ENCODE measurements at regions not wholly inside any gene's neighbourhood (a gene's known extent, or its start where the extent isn't known, plus 50 kb on each side); places are given as distances from the start of the nearest gene placed in this dataset.

GRCh38 chr6:164554700-164555476 lies 754.5 kb downstream of the C6orf118 start:
- no peak for DNase-seq (ENCODE audit: low read depth)
- no peak overlapping the region for H3K4me3 ChIP-seq (replicated peaks; ENCODE audit: low read depth, low read length)
- TF ChIP-seq, protein P1, sequence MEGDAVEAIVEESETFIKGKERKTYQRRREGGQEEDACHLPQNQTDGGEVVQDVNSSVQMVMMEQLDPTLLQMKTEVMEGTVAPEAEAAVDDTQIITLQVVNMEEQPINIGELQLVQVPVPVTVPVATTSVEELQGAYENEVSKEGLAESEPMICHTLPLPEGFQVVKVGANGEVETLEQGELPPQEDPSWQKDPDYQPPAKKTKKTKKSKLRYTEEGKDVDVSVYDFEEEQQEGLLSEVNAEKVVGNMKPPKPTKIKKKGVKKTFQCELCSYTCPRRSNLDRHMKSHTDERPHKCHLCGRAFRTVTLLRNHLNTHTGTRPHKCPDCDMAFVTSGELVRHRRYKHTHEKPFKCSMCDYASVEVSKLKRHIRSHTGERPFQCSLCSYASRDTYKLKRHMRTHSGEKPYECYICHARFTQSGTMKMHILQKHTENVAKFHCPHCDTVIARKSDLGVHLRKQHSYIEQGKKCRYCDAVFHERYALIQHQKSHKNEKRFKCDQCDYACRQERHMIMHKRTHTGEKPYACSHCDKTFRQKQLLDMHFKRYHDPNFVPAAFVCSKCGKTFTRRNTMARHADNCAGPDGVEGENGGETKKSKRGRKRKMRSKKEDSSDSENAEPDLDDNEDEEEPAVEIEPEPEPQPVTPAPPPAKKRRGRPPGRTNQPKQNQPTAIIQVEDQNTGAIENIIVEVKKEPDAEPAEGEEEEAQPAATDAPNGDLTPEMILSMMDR (IDR thresholded peaks at IDR 0.05; ENCODE audit: low read length, missing control alignments) = no peak

- no peak for DNase-seq (ENCODE audit: low read depth)
- TF ChIP-seq, protein P1 (IDR thresholded peaks at IDR 0.05; ENCODE audit: low read length, missing control alignments) = no peak
- no peak overlapping the region for H3K4me3 ChIP-seq (replicated peaks; ENCODE audit: low read depth, low read length)
These were observed 755.2 kb downstream of the C6orf118 start for GRCh38 chr6:164554226-164554625.

GRCh38 chr6:164551706-164552105 lies 757.7 kb downstream of the C6orf118 start:
- no peak for DNase-seq (ENCODE audit: low read depth)
- TF ChIP-seq, protein P1 (IDR thresholded peaks at IDR 0.05; ENCODE audit: low read length, missing control alignments) = no peak
- H3K4me3 ChIP-seq (replicated peaks; ENCODE audit: low read depth, low read length) = no peak overlapping the region

DNA sequence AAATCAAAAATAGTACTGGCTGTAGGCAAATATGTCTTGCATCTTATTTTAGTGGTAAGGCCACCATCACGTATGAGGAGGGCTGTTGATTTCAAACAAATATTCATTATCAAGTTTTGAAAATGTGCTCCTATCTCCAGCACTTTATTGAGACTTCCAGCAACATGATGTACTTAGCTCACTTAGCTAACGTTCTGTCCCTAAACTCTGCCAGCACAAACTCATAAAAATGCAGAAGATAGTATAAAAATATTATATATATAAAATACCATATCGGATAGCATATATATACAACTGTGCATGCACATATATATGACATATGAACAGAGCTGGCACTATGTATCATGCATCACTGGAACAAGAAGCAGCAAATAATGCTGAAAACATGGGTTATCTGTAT lies 762.3 kb downstream of the C6orf118 start:
- no peak for DNase-seq (ENCODE audit: low read depth)
- TF ChIP-seq, protein P1 (IDR thresholded peaks at IDR 0.05; ENCODE audit: low read length, missing control alignments) = no peak
- H3K4me3 ChIP-seq (replicated peaks; ENCODE audit: low read depth, low read length) = no peak overlapping the region

GRCh38 chr6:164546263-164546662 lies 763.1 kb downstream of the C6orf118 start:
- TF ChIP-seq, protein P1 (IDR thresholded peaks at IDR 0.05; ENCODE audit: low read length, missing control alignments) = no peak
- no peak for DNase-seq (ENCODE audit: low read depth)

GRCh38 chr6:164534070-164534766 lies 775.2 kb downstream of the C6orf118 start:
- TF ChIP-seq, protein P1 (IDR thresholded peaks at IDR 0.05; ENCODE audit: low read length, missing control alignments) = no peak
- H3K4me3 ChIP-seq (replicated peaks; ENCODE audit: low read depth, low read length) = no peak overlapping the region
- DNase-seq (ENCODE audit: low read depth) = no peak

More at GRCh38 chr6:164546263-164546662, 763.1 kb downstream of the C6orf118 start:
- no peak overlapping the region for H3K4me3 ChIP-seq (replicated peaks; ENCODE audit: low read depth, low read length)
